ENCODE measurements at regions not wholly inside any gene's neighbourhood (a gene's known extent, or its start where the extent isn't known, plus 50 kb on each side); places are given as distances from the start of the nearest gene placed in this dataset.

DNA sequence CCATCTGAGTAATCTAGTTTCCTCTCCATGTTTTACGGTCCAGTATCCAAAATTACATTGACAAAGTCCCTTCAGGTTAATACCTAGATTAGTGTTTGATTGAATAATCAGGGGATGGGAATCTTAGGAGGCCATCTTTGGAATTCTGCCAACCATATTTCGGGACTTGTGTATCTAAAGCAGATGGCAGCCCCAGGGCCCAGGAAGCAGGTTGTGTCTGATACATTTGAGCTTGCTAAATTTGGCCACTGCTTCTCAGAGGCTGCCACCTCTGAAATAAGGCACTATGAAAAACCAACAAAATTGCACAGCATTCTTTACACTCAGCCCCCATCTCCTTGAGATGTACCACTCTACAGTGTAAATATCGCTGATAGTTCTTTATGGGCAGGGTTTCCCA lies 102.1 kb downstream of the ASB9 start:
- TF ChIP-seq, protein P1, sequence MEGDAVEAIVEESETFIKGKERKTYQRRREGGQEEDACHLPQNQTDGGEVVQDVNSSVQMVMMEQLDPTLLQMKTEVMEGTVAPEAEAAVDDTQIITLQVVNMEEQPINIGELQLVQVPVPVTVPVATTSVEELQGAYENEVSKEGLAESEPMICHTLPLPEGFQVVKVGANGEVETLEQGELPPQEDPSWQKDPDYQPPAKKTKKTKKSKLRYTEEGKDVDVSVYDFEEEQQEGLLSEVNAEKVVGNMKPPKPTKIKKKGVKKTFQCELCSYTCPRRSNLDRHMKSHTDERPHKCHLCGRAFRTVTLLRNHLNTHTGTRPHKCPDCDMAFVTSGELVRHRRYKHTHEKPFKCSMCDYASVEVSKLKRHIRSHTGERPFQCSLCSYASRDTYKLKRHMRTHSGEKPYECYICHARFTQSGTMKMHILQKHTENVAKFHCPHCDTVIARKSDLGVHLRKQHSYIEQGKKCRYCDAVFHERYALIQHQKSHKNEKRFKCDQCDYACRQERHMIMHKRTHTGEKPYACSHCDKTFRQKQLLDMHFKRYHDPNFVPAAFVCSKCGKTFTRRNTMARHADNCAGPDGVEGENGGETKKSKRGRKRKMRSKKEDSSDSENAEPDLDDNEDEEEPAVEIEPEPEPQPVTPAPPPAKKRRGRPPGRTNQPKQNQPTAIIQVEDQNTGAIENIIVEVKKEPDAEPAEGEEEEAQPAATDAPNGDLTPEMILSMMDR (IDR thresholded peaks at IDR 0.05; ENCODE audit: low read depth, low read length): no peak
- no peak for TF ChIP-seq POLR2A (IDR thresholded peaks at IDR 0.05; ENCODE audit: extremely low read depth, insufficient read length)
- TF ChIP-seq MYC (IDR thresholded peaks at IDR 0.05; ENCODE audit: low read depth, low read length): no peak
- TF ChIP-seq, protein P2, sequence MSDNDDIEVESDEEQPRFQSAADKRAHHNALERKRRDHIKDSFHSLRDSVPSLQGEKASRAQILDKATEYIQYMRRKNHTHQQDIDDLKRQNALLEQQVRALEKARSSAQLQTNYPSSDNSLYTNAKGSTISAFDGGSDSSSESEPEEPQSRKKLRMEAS (IDR thresholded peaks at IDR 0.05; ENCODE audit: low read depth, low read length): no peak

All from NB4 (cell line).